Mucosa of descending colon (tissue), 3 donors: ENCODE measurements at regions not wholly inside any gene's neighbourhood (a gene's known extent, or its start where the extent isn't known, plus 50 kb on each side); places are given as distances from the start of the nearest gene placed in this dataset.
A peak's percentile ranks its signal among the peaks of the same experiment; 100 is the strongest.

Experiments
- ATAC-seq: fragments of 200-7000 bp; cut with Tn5 transposase; one replicate; pipeline ENCODE4 v1.9.1; 2020; ENCODE audit warnings: mild to moderate bottlenecking, moderate library complexity
- DNase-seq, 3 donors: peaks; one replicate each; pipeline ENCODE4 v3.0.0-alpha.2; 2020
- H3K36me3 ChIP-seq: fragments of 200-600 bp; one replicate; pipeline ENCODE4 v1.8.0; 2021; ENCODE audit warnings: low read depth, mild to moderate bottlenecking
- H3K4me1 ChIP-seq: fragments of 200-600 bp; one replicate; pipeline ENCODE4 v1.8.0; 2021; ENCODE audit warnings: low read depth, mild to moderate bottlenecking
- H3K4me3 ChIP-seq: fragments of 200-600 bp; one replicate; pipeline ENCODE4 v1.8.0; 2021; ENCODE audit warnings: mild to moderate bottlenecking
- H3K9me3 ChIP-seq: fragments of 200-600 bp; one replicate; pipeline ENCODE4 v1.8.0; 2021; ENCODE audit warnings: mild to moderate bottlenecking
- CTCF ChIP-seq: fragments of 200-600 bp; IDR thresholded peaks from one replicate; pipeline ENCODE4 v1.8.0; 2022; ENCODE audit warnings: antibody characterized with exemption, mild to moderate bottlenecking
- intact Hi-C, 2 donors: fragments of 100-400 bp; cut with DNase I in 1 of 2; cut with micrococcal nuclease in 1 of 2; formaldehyde crosslinking; loops; one replicate each; pipeline versions ENCODE4 v1.11.0 to v1.11.1; 2022; cut with DNase I, micrococcal nuclease
- donor health status: DM: no; HTN: no; CAD: no; lungs with moderate emphysema.
- donor health status: DM: no; HTN: no; CAD: no.
- donor health status: DM: no; HTN: yes; CAD: no.

GRCh38 chr4:18406264-18406663 is 384.7 kb upstream of the LCORL start:
- Histone ChIP-seq H3K4me3 (no peak overlapping the region), H3K36me3 (no peaks in the 10 kb centered on the region), H3K9me3 (no peaks in the 10 kb centered on the region), H3K4me1 (peaks cover 2% of the 10 kb centered on the region)
- DNase-seq = no peak
- intact Hi-C loops = no loop called here
- no peak for ATAC-seq
- TF ChIP-seq CTCF = no peak

- peaks cover 5% of the 10 kb centered on the region for H3K4me1 ChIP-seq
- no peak overlapping the region for H3K4me3 ChIP-seq
- ATAC-seq (no peak), DNase-seq (no peak)
- intact Hi-C loops = no loop called here
- no peaks in the 10 kb centered on the region for H3K36me3 ChIP-seq
- no peaks in the 10 kb centered on the region for H3K9me3 ChIP-seq
- TF ChIP-seq CTCF = no peak
Observed at GRCh38 chr4:18405054-18405453, 383.5 kb upstream of the LCORL start.

- ATAC-seq = no peak
- no peak for DNase-seq
- H3K9me3 ChIP-seq = no peaks in the 10 kb centered on the region
- no peaks in the 10 kb centered on the region for H3K36me3 ChIP-seq
- peaks cover 5% of the 10 kb centered on the region for H3K4me1 ChIP-seq
- H3K4me3 ChIP-seq = no peak overlapping the region
- intact Hi-C loops = no loop called here
- no peak for TF ChIP-seq CTCF
Observed at GRCh38 chr4:18404642-18405041, 383.1 kb upstream of the LCORL start.

- intact Hi-C loops = no loop called here
- TF ChIP-seq CTCF = no peak
- H3K4me1 ChIP-seq = peaks cover 5% of the 10 kb centered on the region
- no peak overlapping the region for H3K4me3 ChIP-seq
- no peaks in the 10 kb centered on the region for H3K9me3 ChIP-seq
- DNase-seq (no peak), ATAC-seq (no peak)
- no peaks in the 10 kb centered on the region for H3K36me3 ChIP-seq
Observed at GRCh38 chr4:18403327-18403726, 381.8 kb upstream of the LCORL start.

GRCh38 chr4:18401868-18402267 is 380.3 kb upstream of the LCORL start:
- ATAC-seq (peak; percentile 63), DNase-seq (peak in 1 of 3 donors; percentile 6)
- H3K4me1 ChIP-seq = peaks cover 5% of the 10 kb centered on the region
- intact Hi-C loops = no loop called here
- no peak overlapping the region for H3K4me3 ChIP-seq
- H3K9me3 ChIP-seq = no peaks in the 10 kb centered on the region
- no peak for TF ChIP-seq CTCF
- H3K36me3 ChIP-seq = no peaks in the 10 kb centered on the region

GRCh38 chr4:18401425-18401824 is 379.9 kb upstream of the LCORL start:
- Histone ChIP-seq H3K36me3 (no peaks in the 10 kb centered on the region), H3K4me3 (no peak overlapping the region), H3K9me3 (no peaks in the 10 kb centered on the region), H3K4me1 (peaks cover 5% of the 10 kb centered on the region)
- no peak for TF ChIP-seq CTCF
- intact Hi-C loops = no loop called here
- DNase-seq = peak in 1 of 3 donors; percentile 3
- peak; percentile 82 for ATAC-seq
